Retina (tissue), 1 donor: ENCODE measurements at regions not wholly inside any gene's neighbourhood (a gene's known extent, or its start where the extent isn't known, plus 50 kb on each side); places are given as distances from the start of the nearest gene placed in this dataset.

Experiments used
- DNase-seq: peaks from one replicate; pipeline ENCODE4 v3.0.0-alpha.2; 2016

GRCh38 chr3:153078826-153079225 is 83.2 kb upstream of the RAP2B start:
- no peak for DNase-seq

GRCh38 chr3:153079386-153079785 is 82.6 kb upstream of the RAP2B start:
- no peak for DNase-seq

DNA sequence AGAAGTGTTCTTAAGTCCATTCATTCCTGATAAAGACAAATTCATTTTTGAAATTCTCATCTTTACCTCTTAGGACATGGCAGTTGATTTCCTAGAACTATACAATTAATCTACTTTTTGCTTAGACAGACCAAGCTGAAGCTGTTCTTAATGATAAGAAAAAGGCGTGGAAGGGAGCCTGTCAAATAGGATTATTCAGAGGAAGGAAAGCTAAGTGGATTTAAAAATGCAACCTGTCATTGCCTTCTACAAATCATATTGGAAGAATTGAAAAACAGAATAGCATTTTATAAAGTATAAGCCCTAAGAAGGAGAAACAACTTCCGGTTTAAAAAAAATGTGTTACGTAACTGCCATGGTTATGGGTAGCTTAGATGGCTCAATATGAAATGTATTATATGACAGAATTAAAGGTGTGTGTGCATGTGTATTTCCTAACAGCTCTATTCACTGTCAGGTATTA is 81.2 kb upstream of the RAP2B start:
- DNase-seq = no peak

GRCh38 chr3:153084431-153084830 is 77.6 kb upstream of the RAP2B start:
- DNase-seq = no peak

- DNase-seq = no peak
These were observed 74.1 kb upstream of the RAP2B start for GRCh38 chr3:153087595-153088566.

DNA sequence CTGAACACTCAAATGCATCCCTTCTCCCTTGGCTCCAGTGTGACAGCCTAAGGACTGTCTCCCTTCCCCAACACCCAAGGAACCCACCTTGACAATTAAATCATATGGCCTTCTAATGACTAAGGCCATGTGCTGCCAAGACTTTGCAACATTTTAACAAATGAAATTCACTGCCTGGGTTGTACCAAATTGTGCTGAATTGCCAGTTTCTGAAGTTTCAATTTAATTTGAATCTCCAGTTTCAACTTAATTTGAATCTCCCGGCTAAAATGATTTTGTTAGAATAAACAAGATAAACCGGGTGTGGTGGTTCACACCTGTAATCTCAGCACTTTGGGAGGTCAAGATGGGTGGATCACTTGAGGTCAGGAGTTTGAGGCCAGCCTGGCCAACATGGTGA is 72.4 kb upstream of the RAP2B start:
- DNase-seq = no peak

GRCh38 chr3:153090973-153091372 is 71.1 kb upstream of the RAP2B start:
- DNase-seq = no peak

- DNase-seq = no peak
These were observed 68.4 kb upstream of the RAP2B start for GRCh38 chr3:153093629-153094028.

- DNase-seq = no peak
These were observed 67.6 kb upstream of the RAP2B start for GRCh38 chr3:153094386-153094785.

GRCh38 chr3:153095441-153095840 is 66.6 kb upstream of the RAP2B start:
- DNase-seq = no peak

DNA sequence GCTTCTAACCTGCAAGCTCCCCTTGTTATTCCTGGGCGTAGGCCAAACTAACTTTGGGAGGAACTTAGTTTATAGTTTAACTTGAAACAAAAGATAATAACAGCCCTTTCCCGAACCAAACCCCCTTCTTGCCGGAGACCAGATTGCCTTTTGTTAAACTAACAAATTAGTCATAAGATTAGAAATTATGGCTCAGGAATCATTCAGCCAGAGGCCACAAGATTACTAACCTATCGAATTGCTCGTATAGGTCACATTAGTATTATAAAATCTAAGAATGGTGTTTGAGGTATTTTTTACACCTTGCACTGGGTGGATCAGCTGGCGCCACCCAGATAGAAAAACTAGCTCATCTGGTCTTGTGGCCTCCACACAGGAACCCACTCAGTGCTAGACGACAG is 65.3 kb upstream of the RAP2B start:
- DNase-seq = no peak

DNA sequence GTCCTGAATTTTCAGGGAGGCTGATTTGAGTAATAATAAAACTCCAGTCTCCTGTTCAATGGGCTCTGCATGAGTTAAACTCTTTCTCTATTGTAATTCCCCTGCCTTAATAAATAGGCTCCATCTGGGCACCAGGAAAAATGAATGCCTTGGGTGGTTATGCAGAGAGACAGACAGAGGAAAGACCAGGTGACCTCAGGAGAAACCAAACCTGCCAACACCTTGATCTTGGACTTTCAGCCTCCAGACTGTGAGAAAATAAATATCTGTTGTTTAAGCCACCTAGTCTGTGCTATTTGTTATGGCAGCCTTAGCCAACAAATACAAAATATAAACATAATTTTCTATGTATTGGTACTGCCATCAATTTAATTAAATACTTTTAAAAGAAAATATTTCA is 64.8 kb upstream of the RAP2B start:
- no peak for DNase-seq

GRCh38 chr3:153099131-153099530 is 62.9 kb upstream of the RAP2B start:
- DNase-seq = no peak

GRCh38 chr3:153103406-153103945 is 58.5 kb upstream of the RAP2B start:
- DNase-seq = no peak

DNA sequence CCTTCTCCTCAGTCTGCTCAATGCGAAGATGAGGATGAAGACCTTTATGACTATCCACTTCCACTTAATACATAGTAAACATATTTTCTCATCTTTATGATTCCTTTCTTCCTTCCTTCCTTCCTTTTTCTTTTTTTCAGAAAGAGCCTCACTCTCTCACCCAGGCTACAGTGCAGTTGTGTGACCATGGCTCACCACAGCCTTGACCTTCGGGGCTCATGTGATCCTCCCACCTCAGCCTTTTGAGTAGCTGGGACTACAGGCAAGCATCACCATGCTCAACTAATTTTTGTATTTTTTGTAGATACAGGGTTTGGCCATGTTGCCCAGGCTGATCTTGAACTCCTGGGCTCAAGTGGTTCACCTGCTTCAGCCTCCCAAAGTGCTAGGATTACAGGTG is 52.0 kb upstream of the RAP2B start:
- no peak for DNase-seq

DNA sequence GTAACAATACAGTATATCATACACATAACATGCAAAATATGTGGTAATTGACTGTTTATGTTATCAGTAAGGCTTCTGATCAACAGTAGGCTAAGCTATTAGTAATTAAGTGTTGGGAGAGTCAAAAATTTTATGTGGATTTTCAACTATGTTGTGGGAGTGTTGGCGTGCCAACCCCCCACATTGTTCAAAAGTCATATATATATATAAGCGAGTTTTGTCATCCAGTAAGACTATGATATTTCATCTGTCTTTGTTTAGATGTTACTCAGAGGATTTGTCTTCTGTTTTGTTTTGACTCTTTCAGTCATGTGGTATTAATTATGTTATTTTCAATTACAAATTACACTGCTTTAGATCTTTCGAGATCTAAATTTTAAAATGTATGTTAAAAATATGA is 51.0 kb upstream of the RAP2B start:
- DNase-seq = no peak
